Suppressor macrophage treated with lipopolysaccharide for 4 hours (primary cell): ENCODE measurements at regions not wholly inside any gene's neighbourhood (a gene's known extent, or its start where the extent isn't known, plus 50 kb on each side); places are given as distances from the start of the nearest gene placed in this dataset.
"Not testable (repeated sequence)": the region's sequence is repeated elsewhere in the genome, so short reads cannot be mapped to it uniquely, and the experiment has no call there.

Source experiments
- DNase-seq: peaks from one replicate; pipeline ENCODE4 v3.0.0-alpha.2; 2020

DNA sequence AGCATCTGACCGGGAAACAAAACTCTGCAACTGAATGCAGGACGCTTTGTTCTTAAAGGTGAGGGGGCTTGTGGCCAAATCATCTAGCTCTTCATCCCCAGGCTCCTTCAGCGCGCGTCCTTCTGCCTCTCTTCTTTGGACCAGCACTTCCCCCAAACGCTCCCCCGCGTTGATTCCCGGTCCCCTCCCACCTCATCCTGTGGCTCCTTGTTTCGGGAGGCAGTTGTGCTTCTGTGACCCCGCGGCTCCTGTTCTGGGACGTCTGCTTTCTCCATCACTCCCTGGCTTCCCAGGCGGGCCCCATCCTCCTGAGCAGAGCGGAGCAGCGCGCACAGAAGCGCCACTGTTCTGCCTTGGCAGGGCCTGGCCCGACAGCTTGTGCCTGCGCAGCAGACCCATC is 109.7 kb upstream of the ZNG1E start:
- not testable (repeated sequence) for DNase-seq

DNA sequence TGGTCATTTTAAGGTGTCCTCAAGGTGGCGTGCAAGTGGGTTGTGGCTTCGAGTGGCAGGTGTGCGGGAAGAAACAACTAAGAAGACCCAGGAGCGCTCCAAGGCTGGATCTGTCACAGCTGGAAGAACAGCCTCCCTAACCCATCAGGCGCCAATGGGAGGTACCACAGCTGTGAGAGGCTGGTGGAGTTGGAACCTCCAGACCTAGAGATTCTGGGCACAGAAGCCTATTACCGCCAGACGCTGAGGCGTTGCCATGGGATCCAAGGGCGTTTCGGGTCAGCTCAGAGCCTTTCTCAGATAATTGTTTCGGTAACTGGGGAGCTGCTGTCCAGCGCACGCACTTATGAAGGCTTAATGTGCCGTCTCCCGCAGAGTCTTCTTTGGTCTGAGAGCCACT is 156.7 kb upstream of the ZNG1E start:
- not testable (repeated sequence) for DNase-seq

DNA sequence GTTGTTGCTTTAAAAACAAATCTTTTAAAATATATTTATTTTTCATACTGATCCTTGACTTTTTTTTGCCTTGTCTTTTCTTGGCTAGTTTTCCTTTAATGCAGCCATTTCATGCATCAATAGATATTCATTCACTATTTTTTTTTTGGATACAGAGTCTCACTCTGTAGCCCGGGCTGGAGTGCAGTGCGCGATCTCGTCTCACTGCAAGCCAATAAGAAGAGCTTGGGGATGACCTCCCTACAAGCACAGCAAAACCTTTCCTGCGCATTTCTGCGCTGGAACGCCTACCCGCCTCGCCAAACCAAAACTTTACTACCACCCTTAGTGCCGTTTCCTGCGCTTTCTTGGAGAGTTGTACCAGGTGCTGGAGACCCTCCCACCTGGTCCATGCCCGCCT is 161.3 kb upstream of the ZNG1E start:
- DNase-seq: not testable (repeated sequence)

DNA sequence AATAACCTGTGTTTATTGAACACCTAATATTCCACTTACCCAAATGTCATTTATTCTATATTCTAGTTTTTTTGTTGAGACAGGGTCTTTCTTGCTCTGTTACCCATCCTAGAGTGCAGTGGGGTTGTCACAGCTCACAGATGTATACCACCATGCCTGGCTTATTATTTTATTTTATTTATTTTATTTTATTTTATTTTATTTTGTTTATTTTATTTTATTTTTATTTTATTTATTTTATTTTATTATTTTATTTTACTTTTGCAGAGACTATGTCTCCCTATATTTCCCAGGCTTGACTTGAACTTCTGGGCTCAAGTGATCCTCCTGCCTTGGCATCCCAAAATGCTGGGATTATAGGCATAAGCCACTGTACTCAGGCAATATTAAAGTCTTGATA is 167.8 kb upstream of the ZNG1E start:
- not testable (repeated sequence) for DNase-seq

DNA sequence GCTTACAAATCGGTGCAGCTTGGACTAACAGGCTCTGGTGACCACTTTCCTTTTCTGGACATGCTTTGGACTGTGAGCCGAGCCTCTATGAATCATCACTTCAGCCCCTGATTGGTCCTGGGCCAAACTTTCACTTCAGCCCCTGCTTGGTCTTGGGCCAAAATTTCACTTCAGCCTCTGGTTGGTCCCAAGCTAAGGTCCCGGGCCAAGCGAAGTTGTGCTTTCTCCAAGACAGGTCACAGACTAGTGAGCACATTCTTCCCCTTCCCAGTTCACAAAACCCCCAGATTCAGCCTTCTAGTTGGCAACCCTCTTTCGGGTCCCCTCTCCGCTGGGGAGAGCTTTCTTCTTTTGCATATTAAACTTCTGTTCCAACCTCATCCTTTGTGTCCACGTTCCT is 171.0 kb upstream of the ZNG1E start:
- DNase-seq: not testable (repeated sequence)

DNA sequence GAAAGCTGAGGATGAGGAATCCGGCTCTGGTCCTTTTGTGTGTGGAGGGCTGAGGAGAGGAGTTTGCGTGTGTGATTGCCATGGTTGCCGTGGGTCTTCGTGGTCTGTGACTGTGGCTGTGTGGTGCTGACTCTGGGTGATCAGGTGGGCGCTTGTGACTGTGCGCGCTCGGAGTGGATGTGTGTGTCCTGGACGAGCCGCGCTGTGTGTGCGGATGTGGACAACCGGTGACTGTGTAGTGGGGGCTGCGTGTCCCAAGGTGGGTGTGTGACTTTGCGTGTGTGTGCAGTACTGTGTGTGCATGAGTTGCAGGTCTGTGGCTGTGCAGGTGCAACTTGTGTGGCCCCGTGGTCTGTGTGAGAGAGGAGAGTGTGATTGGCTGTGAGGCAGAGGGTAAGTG is 172.0 kb upstream of the ZNG1E start:
- DNase-seq: not testable (repeated sequence)

DNA sequence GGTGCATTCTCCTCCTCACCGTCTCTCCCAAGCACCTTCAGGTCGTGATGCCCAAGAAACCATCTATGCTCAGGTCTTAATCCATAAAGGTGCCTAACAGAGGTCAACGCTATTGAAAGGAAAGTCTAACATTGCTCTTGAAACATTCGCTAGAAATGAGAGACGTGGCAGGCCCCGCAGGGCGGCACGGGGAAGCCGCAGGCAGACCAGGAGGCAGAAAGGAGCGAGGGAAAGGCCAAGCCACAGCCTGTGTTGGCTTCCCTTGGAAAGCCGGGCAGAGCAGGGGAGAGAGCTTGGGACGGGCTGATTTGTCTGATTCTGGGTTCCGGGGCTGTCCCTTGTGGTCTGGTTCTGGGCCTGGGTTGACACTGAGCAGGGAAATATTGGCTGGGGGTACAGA is 192.8 kb upstream of the ZNG1E start:
- DNase-seq: not testable (repeated sequence)

DNA sequence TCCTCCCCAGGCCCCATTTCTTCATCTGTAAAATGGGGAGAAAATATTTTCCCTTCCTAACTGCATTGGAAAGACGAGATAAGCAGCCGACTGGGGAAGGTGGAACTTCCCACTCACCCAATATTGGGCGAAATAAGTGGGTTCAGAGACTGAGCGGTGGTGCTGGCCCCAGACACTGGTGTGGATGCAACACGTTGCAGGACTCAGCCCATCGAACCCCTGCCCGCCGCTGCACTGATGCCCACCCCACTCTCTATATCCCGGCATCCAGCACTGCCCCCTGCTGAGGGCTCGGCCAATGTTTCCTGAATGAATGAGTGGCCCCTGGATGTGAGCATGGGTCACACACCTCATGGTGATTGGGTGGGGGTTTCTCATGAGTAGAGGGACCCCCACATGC is 194.4 kb upstream of the ZNG1E start:
- not testable (repeated sequence) for DNase-seq

DNA sequence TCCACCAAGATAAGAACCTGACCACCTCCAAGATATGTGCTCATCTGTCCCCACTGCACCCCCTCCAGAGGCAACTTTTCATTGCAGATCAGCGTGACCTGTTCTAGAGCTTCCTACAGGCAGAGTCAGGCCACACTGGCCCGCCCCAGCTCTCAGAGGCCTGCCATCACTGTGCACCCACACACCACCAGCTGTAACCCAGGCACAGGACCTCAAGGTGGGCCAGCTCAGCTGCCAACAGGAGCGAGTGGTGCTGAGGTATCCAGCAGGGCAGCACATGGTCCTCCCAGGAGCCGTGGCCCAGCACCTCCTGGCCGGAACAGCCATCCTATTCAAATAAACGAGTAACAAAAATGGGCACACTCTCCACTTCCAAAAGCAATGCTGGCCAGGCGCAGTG is 189.9 kb upstream of the FOXD4L5 start:
- DNase-seq: not testable (repeated sequence)

DNA sequence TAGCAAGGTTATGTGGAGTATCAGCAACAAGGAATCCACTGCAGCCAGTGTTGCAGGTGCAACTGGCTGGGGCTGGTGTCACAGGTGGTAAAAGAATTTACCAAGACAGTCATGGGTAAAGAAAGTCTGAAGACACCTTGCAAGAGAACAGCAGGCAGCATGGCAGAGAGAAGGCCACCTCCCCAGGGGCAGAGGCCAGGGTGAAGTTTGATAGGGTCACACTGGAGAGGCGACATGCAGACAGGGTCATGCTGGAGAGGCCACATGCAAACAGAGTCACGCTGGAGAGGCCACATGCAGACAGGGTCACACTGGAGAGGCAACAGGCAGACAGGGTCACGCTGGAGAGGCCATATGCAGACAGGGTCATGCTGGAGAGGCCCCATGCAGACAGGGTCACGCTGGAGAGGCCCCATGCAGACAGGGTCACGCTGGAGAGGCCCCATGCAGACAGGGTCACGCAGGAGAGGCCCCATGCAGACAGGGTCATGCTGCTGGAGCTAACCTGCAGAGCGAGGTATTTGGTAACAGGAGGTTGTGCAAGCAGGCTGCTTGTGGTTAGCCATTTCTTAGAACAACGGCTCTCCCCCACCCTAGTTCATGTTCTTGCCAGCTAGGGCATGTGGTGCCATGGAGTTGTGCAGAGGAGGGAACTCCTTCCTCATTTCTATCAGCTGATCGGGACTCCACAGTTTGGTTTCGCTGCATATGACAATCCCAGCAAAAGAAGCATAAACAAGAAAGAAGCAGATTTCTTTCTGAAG is 188.2 kb upstream of the FOXD4L5 start:
- not testable (repeated sequence) for DNase-seq

DNA sequence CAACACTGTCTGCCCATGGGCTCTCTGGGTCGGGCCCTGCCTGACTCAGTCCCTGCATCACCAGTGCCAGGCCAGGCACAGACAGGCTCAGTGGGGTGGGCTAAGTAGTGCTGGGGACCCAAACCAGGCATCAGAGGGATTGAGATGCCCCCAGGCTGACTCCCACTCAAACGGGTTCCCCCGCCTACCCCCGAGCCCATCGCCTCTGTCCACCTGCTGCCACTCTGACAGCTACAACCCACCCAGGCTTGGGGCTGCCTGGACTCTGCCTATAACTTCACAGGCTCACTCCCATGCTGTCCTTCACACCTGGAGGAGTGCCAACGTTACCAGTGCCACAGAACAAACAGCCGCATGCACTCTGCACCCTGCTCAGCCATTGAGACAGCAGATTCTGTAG is 186.1 kb upstream of the FOXD4L5 start:
- DNase-seq: not testable (repeated sequence)

DNA sequence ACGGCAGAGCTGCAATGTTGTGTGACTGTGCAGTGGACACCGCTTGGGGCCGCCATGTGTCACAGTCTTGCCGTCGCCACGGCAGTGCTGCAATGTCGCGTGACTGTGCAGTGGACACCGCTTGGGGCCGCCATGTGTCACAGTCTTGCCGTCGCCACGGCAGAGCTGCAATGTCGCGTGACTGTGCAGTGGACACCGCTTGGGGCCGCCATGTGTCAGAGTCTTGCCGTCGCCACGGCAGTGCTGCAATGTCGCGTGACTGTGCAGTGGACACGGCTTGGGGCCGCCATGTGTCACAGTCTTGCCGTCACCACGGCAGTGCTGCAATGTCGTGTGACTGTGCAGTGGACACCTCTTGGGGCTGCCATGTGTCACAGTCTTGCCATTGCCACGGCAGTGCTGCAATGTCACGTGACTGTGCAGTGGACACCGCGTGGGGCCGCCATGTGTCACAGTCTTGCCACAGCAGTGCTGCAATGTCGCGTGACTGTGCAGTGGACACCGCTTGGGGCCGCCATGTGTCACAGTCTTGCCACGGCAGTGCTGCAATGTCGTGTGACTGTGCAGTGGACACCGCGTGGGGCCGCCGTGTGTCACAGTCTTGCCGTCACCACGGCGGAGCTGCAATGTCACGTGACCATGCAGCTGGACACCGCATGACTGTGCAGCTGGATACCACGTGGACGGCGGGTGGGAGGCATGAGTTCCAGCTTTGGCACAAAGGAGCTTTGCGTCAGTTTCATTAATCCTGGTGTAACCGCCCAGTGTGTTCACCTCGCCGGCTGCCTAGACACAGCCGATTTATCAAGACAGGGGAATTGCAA is 182.1 kb upstream of the FOXD4L5 start:
- DNase-seq: not testable (repeated sequence)

DNA sequence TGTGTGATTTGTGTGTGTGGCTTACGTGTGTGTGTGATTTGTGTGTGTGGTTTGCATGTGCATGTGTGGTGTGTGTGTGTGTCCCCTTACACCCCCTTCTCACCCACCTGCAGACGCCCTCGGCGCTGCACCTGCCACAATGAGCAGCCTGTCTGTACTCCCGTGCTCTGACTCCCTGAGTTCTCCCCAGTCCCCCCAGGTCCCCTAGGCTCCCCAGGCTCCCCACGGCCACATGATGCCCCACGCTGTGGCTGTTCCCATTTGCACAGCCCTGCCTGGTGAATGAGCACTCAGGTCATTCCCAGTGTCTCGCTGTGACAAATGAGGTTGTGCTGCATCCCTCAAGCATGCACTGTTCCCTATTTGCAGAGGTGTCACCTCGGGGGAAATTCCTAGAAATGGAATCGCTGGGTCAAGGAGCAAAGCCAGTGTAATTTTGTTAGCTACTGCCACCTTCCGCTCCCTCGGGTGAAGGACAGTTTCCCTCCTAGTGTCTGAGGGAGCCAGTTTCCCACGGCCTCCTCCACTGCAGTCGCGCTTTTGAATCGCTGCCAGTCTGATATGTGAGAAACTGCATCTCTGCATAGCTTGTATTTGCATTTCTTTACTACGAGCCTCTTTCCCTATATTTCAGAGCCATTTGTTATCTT is 180.4 kb upstream of the FOXD4L5 start:
- not testable (repeated sequence) for DNase-seq

DNA sequence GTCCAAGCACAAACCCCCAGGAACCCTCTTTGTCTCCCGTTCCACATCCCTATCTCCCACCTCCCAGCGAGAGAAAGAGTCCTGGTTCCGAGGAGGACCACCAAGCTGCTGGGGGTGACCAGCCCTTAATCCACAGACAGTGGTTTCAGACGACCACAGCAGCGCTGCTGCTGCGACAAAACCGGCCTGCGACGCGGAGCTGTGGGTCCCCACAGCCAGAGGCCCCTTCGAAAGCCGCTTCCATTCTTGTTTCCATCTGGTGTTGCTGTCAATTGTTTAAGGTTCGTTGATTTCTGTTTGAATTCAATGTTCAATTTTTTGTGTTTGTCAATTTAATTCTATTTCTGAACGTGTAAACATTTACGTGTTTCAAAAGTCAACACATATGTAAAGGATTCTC is 177.5 kb upstream of the FOXD4L5 start:
- not testable (repeated sequence) for DNase-seq

DNA sequence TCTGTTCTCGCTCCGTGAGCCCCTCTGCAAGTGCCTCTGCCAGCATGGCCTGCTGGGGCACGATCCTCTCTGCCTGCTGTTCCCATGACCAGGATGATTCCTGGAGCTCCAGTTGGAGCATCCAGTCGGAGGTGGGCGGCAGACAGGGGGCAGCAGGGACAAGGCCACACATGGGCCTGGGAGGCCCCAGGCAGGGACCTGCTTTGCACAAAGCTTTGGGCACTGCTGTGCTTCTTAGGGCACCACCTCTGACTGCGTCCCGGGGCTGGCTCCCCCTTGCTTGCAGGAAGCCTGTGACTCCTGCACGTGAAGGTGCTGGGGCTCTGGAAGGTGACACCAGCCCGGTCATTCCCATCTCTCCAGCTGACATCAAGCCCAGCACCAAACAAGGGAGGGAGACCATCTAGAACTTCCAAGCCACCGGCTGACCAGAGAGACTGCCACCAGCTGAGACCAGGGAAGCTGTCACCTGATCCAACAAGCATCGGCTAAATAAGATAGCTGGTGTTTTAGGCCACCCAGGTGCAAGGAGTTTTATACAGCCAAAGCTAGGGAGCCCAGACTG is 174.8 kb upstream of the FOXD4L5 start:
- DNase-seq: no peak

DNA sequence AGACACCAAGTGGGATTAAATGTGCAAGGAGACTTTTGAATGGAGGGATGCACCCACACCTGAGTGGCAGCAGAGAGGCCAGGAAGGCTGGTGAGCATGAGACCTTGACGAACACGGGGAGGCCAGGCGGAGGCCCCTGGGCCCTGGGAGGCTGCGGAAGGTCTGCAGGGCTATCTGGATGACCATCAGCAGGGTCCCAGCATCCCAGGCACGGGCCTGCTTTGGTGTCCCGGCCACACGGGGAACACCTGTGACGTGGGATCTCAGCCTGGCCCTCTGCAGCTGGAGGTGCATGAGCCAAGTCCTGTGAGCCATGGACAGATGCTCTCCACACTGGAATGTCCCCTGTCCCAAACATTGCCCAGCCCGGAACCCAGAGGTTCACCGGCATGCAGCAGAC is 174.0 kb upstream of the FOXD4L5 start:
- no peak for DNase-seq

DNA sequence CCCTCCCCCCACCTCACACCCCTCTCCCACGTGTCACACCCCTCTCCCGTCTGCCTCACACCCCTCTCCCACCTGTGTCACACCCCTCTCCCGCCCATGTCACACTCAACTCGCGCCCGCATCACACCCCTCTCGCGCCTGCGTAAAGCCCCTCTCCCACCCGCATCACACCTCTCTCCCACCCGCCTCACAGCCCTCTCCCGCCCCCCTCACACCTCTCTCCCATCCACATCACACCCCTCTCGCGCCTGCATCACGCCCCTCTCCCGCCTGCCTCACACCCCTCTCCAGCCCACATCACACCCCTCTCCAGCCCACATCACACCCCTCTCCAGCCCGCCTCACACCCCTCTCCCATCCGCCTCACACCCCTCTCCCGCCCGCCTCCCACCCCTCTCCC is 173.5 kb upstream of the FOXD4L5 start:
- no peak for DNase-seq

DNA sequence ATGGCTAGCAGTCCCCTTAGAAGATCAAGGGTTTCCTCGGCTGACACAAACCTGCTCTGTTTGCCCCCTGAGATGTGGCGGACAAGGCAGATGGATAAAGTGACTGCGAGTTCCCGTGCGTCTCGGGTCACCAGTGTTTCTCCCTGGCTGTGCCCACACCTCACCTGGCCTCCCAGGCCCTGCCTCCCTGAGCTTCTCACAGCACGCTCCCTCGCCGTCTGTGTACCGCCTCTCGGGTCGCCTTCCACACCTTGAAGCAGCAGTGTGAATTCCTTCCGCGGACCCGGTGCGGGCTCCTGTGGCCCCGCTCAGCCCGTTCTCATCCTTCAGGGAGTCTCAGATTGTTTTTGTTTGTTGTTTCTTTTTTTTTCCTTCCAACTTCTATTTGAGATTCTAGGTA is 172.0 kb upstream of the FOXD4L5 start:
- DNase-seq: not testable (repeated sequence)

DNA sequence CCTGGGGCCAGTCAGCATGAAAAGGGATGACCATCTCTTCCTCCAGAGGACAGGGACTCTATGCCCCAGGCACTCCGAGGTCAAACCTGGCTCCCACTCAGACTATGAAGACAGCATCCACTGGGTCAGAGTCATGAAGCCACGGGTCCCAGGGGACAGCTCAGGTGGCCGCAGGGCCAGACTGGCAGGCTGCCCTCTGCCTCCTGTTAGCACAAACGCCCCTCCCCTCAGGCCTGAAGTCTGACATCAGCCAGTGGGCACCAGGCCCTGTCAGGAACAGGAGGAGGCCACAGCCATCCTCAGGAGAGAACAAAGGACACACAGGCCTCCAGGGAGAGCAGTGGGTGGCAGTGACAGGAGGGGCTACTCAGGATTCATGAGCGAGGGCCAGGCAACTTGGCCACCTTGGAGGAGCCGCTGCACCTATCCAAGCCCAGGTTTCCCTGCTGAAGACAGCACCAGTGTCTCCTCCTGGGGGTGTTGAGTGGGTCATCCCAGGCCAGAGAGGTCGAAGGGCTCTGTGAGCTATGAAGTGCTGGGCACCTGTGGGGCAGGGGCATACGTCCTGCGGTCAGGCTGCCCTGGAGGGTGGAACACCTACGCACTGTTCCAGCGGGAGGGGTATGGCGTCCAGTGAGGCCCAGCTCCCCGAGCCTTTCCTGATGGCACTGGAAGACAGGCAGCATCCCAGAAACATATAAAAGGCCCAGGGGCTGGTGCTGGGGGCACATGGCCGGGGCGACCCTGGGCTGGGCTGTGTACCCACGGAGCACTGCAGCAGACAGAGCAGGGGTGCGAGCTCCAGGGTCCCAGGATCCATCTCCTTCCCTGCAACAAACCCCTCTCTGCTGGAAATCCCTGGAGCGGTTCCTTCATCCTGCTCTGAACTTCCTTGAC is 171.0 kb upstream of the FOXD4L5 start:
- DNase-seq: not testable (repeated sequence)

DNA sequence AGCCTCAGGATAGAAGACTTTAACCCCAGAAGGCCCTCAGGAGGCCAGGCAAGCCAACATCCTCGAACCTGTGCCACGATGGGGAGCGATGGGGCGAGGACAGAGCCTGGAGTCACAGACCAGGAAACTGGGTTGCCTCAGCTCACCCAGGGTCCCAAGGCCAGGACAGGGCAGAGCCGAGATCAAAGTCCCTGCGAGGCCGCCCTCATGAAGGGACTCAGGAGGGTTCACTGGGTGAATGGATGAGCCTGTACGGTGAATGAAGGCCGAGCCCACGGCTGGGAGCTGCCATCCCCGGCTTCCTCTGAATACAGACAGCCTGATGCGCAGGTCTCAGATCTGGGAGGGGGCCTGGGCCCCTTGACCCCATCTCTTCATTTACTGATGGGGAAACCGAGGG is 170.1 kb upstream of the FOXD4L5 start:
- DNase-seq: not testable (repeated sequence)

DNA sequence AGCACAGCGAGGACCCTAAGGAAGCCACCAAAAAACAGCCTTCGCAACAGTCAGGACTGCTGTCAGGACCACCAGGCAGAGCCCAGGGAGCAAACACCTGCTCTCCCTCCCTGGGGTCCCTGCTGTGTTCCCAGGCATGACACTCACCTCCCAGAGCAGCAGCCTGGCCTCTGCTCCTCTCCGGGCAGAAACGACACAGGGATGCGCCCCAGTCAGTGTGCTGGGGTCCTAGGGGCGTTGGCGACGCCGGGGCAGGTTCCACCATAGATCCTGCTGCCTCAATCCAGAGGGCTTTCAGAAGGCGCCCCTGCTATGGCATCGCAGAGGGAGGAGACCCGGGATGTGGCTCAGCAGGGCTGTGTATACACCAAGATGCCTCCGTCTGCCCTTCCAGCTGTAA is 169.7 kb upstream of the FOXD4L5 start:
- DNase-seq: not testable (repeated sequence)

DNA sequence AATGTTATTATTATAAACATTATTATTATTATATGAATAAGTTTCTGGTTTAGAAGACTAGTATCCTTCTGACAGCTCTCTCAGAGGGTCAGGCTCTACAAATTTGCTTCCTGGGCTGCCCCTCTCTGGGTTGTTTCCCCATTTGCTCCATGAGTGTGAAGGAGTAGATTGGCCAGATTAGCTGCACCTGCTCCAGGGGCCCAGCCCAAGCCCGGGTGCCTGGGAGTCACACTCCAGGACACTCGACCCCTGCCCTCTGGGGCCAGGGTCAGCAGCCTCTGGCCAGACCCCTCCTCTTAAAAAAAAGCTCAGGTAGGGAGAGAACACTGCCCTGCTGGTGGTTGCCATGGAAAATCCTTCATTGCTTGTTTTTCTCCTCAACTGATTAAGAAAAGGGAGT is 169.0 kb upstream of the FOXD4L5 start:
- not testable (repeated sequence) for DNase-seq
